GM18505 (cell line): ENCODE measurements at regions not wholly inside any gene's neighbourhood (a gene's known extent, or its start where the extent isn't known, plus 50 kb on each side); places are given as distances from the start of the nearest gene placed in this dataset.

ENCODE experiments used
- ATAC-seq: cut with Tn5 transposase; IDR thresholded peaks from one replicate; pipeline ENCODE4 v1.9.1; 2021; ENCODE audit not compliant: unreplicated experiment
- POLR2A ChIP-seq: IDR thresholded peaks from 4 replicates; pipeline ENCODE4 v1.6.1; 2011; ENCODE audit warnings: borderline replicate concordance; ENCODE audit not compliant: insufficient read depth, insufficient read length; ENCODE audit errors: extremely low read depth

- TF ChIP-seq POLR2A = no peak
- no peak for ATAC-seq
Measured at GRCh38 chr2:156852210-156852609, 405.3 kb upstream of the GALNT5 start.

- TF ChIP-seq POLR2A = no peak
Measured at GRCh38 chr2:156852681-156853080, 404.8 kb upstream of the GALNT5 start.

GRCh38 chr2:156864325-156864724 is 393.2 kb upstream of the GALNT5 start:
- no peak for ATAC-seq

More at GRCh38 chr2:156852681-156853080, 404.8 kb upstream of the GALNT5 start:
- no peak for ATAC-seq

GRCh38 chr2:156864753-156865152 is 392.8 kb upstream of the GALNT5 start:
- no peak for ATAC-seq
- no peak for TF ChIP-seq POLR2A

More at GRCh38 chr2:156864325-156864724, 393.2 kb upstream of the GALNT5 start:
- TF ChIP-seq POLR2A = no peak

GRCh38 chr2:156867201-156867600 is 390.3 kb upstream of the GALNT5 start:
- no peak for TF ChIP-seq POLR2A

GRCh38 chr2:156874707-156875106 is 382.8 kb upstream of the GALNT5 start:
- no peak for ATAC-seq
- no peak for TF ChIP-seq POLR2A

More at GRCh38 chr2:156867201-156867600, 390.3 kb upstream of the GALNT5 start:
- ATAC-seq = no peak

- TF ChIP-seq POLR2A = no peak
- no peak for ATAC-seq
Measured at GRCh38 chr2:156883804-156884203, 373.7 kb upstream of the GALNT5 start.

- ATAC-seq = no peak
- TF ChIP-seq POLR2A = no peak
Measured at GRCh38 chr2:156884216-156884615, 373.3 kb upstream of the GALNT5 start.

- no peak for ATAC-seq
- no peak for TF ChIP-seq POLR2A
Measured at GRCh38 chr2:156890529-156891148, 366.9 kb upstream of the GALNT5 start.

GRCh38 chr2:156891609-156892008 is 365.9 kb upstream of the GALNT5 start:
- no peak for ATAC-seq

GRCh38 chr2:156892467-156893281 is 364.8 kb upstream of the GALNT5 start:
- ATAC-seq = peak; percentile 38
- no peak for TF ChIP-seq POLR2A

More at GRCh38 chr2:156891609-156892008, 365.9 kb upstream of the GALNT5 start:
- no peak for TF ChIP-seq POLR2A

GRCh38 chr2:156896294-156896693 is 361.2 kb upstream of the GALNT5 start:
- no peak for TF ChIP-seq POLR2A
- peak; percentile 97 for ATAC-seq

- no peak for ATAC-seq
Measured at GRCh38 chr2:156897548-156897947, 360.0 kb upstream of the GALNT5 start.

GRCh38 chr2:156901373-156902031 is 356.0 kb upstream of the GALNT5 start:
- no peak for TF ChIP-seq POLR2A

More at GRCh38 chr2:156897548-156897947, 360.0 kb upstream of the GALNT5 start:
- no peak for TF ChIP-seq POLR2A

GRCh38 chr2:156903335-156903734 is 354.2 kb upstream of the GALNT5 start:
- ATAC-seq = no peak
- no peak for TF ChIP-seq POLR2A

More at GRCh38 chr2:156901373-156902031, 356.0 kb upstream of the GALNT5 start:
- ATAC-seq = no peak
